Body of pancreas (tissue), 4 donors: ENCODE measurements at regions not wholly inside any gene's neighbourhood (a gene's known extent, or its start where the extent isn't known, plus 50 kb on each side); places are given as distances from the start of the nearest gene placed in this dataset.

Source experiments
- ATAC-seq: fragments of 150-250 bp; one replicate; pipeline ENCODE4 v1.9.1; 2016
- DNase-seq, 4 donors: peaks; one replicate each; pipeline ENCODE4 v3.0.0-alpha.2; 2019
- H3K27ac ChIP-seq, 4 donors: fragments of 200-600 bp; sonication (generic); 1 replicate in 3 of 4; 2 replicates in 1 of 4; pipeline versions ENCODE4 v1.5.1 to v1.6.1; 2016 to 2019; ENCODE audit warnings: mild to moderate bottlenecking in 1 of 4, mixed read lengths in 1 of 4, moderate library complexity in 1 of 4
- H3K27me3 ChIP-seq, 2 donors: fragments of 200-600 bp; sonication (generic); one replicate each; pipeline ENCODE4 v1.6.0; 2016; ENCODE audit warnings: mild to moderate bottlenecking in 1 of 2
- H3K36me3 ChIP-seq, 2 donors: fragments of 200-600 bp; sonication (generic); replicated peaks in 1 of 2; 2 replicates each; pipeline ENCODE4 v1.5.1; 2016; ENCODE audit warnings: low read depth in 2 of 2; ENCODE audit not compliant: insufficient read depth in 1 of 2
- H3K4me1 ChIP-seq: fragments of 200-600 bp; sonication (generic); one replicate; pipeline ENCODE4 v1.6.0; 2016
- H3K4me3 ChIP-seq, 2 donors: fragments of 200-600 bp; sonication (generic); 1 replicate in 1 of 2; 2 replicates in 1 of 2; pipeline ENCODE4 v1.5.1; 2016 to 2019
- H3K9me3 ChIP-seq, 3 donors: fragments of 200-600 bp; sonication (generic); 1 replicate in 2 of 3; 2 replicates in 1 of 3; pipeline ENCODE4 v1.5.1; 2016
- CTCF ChIP-seq, 7 experiments: fragments of 450-650 bp in 4 of 7; fragments of 200-600 bp in 3 of 7; sonication (generic) in 3 of 7; IDR thresholded peaks; one replicate each; pipeline ENCODE4 v1.5.1; 2016 to 2019; ENCODE audit warnings: antibody characterized with exemption in 7 of 7
- POLR2A ChIP-seq, 3 donors: fragments of 450-650 bp; IDR thresholded peaks; one replicate each; pipeline ENCODE4 v1.6.1; 2016; ENCODE audit warnings: antibody characterized with exemption in 3 of 3, mild to moderate bottlenecking in 2 of 3
- WGBS, 2 donors: methylation state at CpG; one replicate each; pipeline ENCODE4 v1.1.5; 2017; 5-methylcytosine and 5-hydroxymethylcytosine counted together
- intact Hi-C: fragments of 100-400 bp; cut with DNase I; formaldehyde crosslinking; loops from one replicate; pipeline ENCODE4 v1.15.1; 2023

- TF ChIP-seq CTCF (IDR thresholded peaks at IDR 0.05): no peak
- no peak for TF ChIP-seq POLR2A (IDR thresholded peaks at IDR 0.05)
- Histone ChIP-seq H3K27ac (no peak overlapping the region), H3K4me1 (no peaks in the 10 kb centered on the region), H3K36me3 (no peaks in the 10 kb centered on the region), H3K9me3 (no peaks in the 10 kb centered on the region), H3K4me3 (no peak overlapping the region), H3K27me3 (no peaks in the 10 kb centered on the region)
- intact Hi-C loops: no loop called here
- DNase-seq (no peak), ATAC-seq (no peak)
- 54 to 63% methylated on average over 19 to 24 of the region's 26 CpGs for WGBS, 2 donors
Measured at GRCh38 chr16:35525979-35526590, 2066.7 kb downstream of the TP53TG3F start.

GRCh38 chr16:35532576-35532975, 2073.2 kb downstream of the TP53TG3F start:
- no peak overlapping the region for H3K4me3 ChIP-seq
- intact Hi-C loops: no loop called here
- no peaks in the 10 kb centered on the region for H3K9me3 ChIP-seq
- no peaks in the 10 kb centered on the region for H3K27me3 ChIP-seq
- no peaks in the 10 kb centered on the region for H3K36me3 ChIP-seq
- no peak overlapping the region for H3K27ac ChIP-seq
- TF ChIP-seq CTCF (IDR thresholded peaks at IDR 0.05): no peak
- no peak for TF ChIP-seq POLR2A (IDR thresholded peaks at IDR 0.05)
- no peak for DNase-seq
- WGBS, 2 donors: 63 to 64% methylated on average over 3 to 4 of the region's 4 CpGs
- ATAC-seq: no peak
- H3K4me1 ChIP-seq: no peaks in the 10 kb centered on the region

- ATAC-seq (no peak), DNase-seq (no peak)
- TF ChIP-seq POLR2A (IDR thresholded peaks at IDR 0.05) (no peak), CTCF (IDR thresholded peaks at IDR 0.05) (no peak)
Measured at GRCh38 chr16:35533683-35534082, 2074.3 kb downstream of the TP53TG3F start.

GRCh38 chr16:35543486-35543885, 2084.1 kb downstream of the TP53TG3F start:
- no peak overlapping the region for H3K27ac ChIP-seq
- no peaks in the 10 kb centered on the region for H3K27me3 ChIP-seq
- no peaks in the 10 kb centered on the region for H3K4me1 ChIP-seq
- 61 to 77% methylated on average over 22 to 27 of the region's 27 CpGs for WGBS, 2 donors
- no peak for TF ChIP-seq CTCF (IDR thresholded peaks at IDR 0.05)
- no peak for TF ChIP-seq POLR2A (IDR thresholded peaks at IDR 0.05)
- DNase-seq: no peak
- ATAC-seq: no peak
- no peak overlapping the region for H3K4me3 ChIP-seq
- no peaks in the 10 kb centered on the region for H3K9me3 ChIP-seq
- intact Hi-C loops: no loop called here
- no peaks in the 10 kb centered on the region for H3K36me3 ChIP-seq

More at GRCh38 chr16:35533683-35534082, 2074.3 kb downstream of the TP53TG3F start:
- Histone ChIP-seq H3K9me3 (no peaks in the 10 kb centered on the region), H3K27me3 (no peaks in the 10 kb centered on the region), H3K36me3 (no peaks in the 10 kb centered on the region), H3K27ac (no peak overlapping the region), H3K4me1 (no peaks in the 10 kb centered on the region), H3K4me3 (no peak overlapping the region)
- intact Hi-C loops: no loop called here
- 41 to 46% methylated on average over 2 of the region's 2 CpGs for WGBS, 2 donors

- DNase-seq: no peak
Measured at GRCh38 chr16:35552763-35553162, 2093.4 kb downstream of the TP53TG3F start.

More at GRCh38 chr16:35552763-35553162, 2093.4 kb downstream of the TP53TG3F start:
- intact Hi-C loops: no loop called here
- Histone ChIP-seq H3K4me1 (no peaks in the 10 kb centered on the region), H3K36me3 (no peaks in the 10 kb centered on the region), H3K9me3 (no peaks in the 10 kb centered on the region), H3K27ac (no peak overlapping the region), H3K4me3 (no peak overlapping the region), H3K27me3 (no peaks in the 10 kb centered on the region)
- no peak for ATAC-seq
- TF ChIP-seq CTCF (IDR thresholded peaks at IDR 0.05) (no peak), POLR2A (IDR thresholded peaks at IDR 0.05) (no peak)
- WGBS, 2 donors: 35 to 50% methylated on average over 17 to 31 of the region's 31 CpGs
